Pancreas (tissue), 10 donors: ENCODE measurements at regions not wholly inside any gene's neighbourhood (a gene's known extent, or its start where the extent isn't known, plus 50 kb on each side); places are given as distances from the start of the nearest gene placed in this dataset.

Experiments used
- ATAC-seq, 4 donors: fragments of 200-7000 bp; cut with Tn5 transposase; one replicate each; pipeline versions ENCODE4 v1.8.0 to v1.9.1; 2020; ENCODE audit warnings: mild to moderate bottlenecking in 4 of 4, moderate library complexity in 4 of 4
- DNase-seq, 6 donors: peaks; one replicate each; pipeline ENCODE4 v3.0.0-alpha.2; 2020
- FAIRE-seq: peaks from 2 replicates; lab custom pipeline; 2012; peaks lifted over from hg19 to GRCh38; lab: Jason Lieb, UNC
- H3K27ac ChIP-seq, 4 donors: fragments of 200-600 bp; sonication (generic); 1 replicate in 3 of 4; 2 replicates in 1 of 4; pipeline versions ENCODE4 v1.5.0 to v1.8.0; 2020
- H3K27me3 ChIP-seq, 4 donors: fragments of 200-600 bp; one replicate each; pipeline ENCODE4 v1.8.0; 2021
- H3K36me3 ChIP-seq, 3 donors: fragments of 200-600 bp; sonication (generic) in 1 of 3; one replicate each; pipeline versions ENCODE4 v1.5.0 to v1.8.0; 2020 to 2021
- H3K4me1 ChIP-seq, 3 donors: fragments of 200-600 bp; one replicate each; pipeline ENCODE4 v1.8.0; 2021
- H3K4me3 ChIP-seq, 4 donors: fragments of 200-600 bp; sonication (generic) in 2 of 4; one replicate each; pipeline versions ENCODE4 v1.5.0 to v1.8.0; 2020 to 2021
- H3K9me3 ChIP-seq, 4 donors: fragments of 200-600 bp; one replicate each; pipeline ENCODE4 v1.8.0; 2021
- CTCF ChIP-seq, 4 donors: fragments of 200-600 bp; sonication (generic) in 3 of 4; IDR thresholded peaks; one replicate each; pipeline versions ENCODE4 v1.5.0 to v1.8.0; 2021; ENCODE audit warnings: antibody characterized with exemption in 4 of 4
- WGBS, 2 donors: extraction: QIAGEN DNeasy Blood & Tissue Kit; methylation state at CpG; one replicate each; pipeline ENCODE4 v1.1.7; 2013; 5-methylcytosine and 5-hydroxymethylcytosine counted together
- intact Hi-C, 3 donors: fragments of 100-400 bp; cut with DNase I; formaldehyde crosslinking; loops; one replicate each; pipeline versions ENCODE4 v1.11.1 to v1.14.2; 2022
- donor health status: healthy with polysubstance abuse.
- donor health status: DM: no; HTN: no; CAD: no; lungs with moderate emphysema.
- donor health status: DM: no; HTN: no; CAD: no.
- donor health status: control.
- donor health status: control.
- donor health status: Bipolar disorder and iron deficiency.
- donor health status: DM: yes; HTN: yes; CAD: no.
- donor health status: DM: no; HTN: no; CAD: no.
- donor health status: DM: no; HTN: no; CAD: no.
- donor health status: DM: yes; HTN: yes; CAD: no.

GRCh38 chr13:74866101-74866500 lies 615.9 kb downstream of the TBC1D4 start:
- DNase-seq (no peak), FAIRE-seq (no peak), ATAC-seq (no peak)
- no peaks in the 10 kb centered on the region for H3K36me3 ChIP-seq
- no peak overlapping the region for H3K27ac ChIP-seq
- no peaks in the 10 kb centered on the region for H3K27me3 ChIP-seq
- 13 to 18% methylated on average over 1 of the region's 1 CpG for WGBS, 2 donors
- TF ChIP-seq CTCF (IDR thresholded peaks at IDR 0.05), result no peak
- no peak overlapping the region for H3K4me3 ChIP-seq
- H3K9me3 ChIP-seq, result no peaks in the 10 kb centered on the region
- intact Hi-C loops, result no loop called here
- H3K4me1 ChIP-seq, result no peaks in the 10 kb centered on the region

GRCh38 chr13:74865656-74866055 lies 616.3 kb downstream of the TBC1D4 start:
- no peaks in the 10 kb centered on the region for H3K27me3 ChIP-seq
- no peaks in the 10 kb centered on the region for H3K36me3 ChIP-seq
- intact Hi-C loops, result no loop called here
- FAIRE-seq, result no peak
- no peak overlapping the region for H3K4me3 ChIP-seq
- DNase-seq, result no peak
- no peak for TF ChIP-seq CTCF (IDR thresholded peaks at IDR 0.05)
- H3K4me1 ChIP-seq, result no peaks in the 10 kb centered on the region
- ATAC-seq, result no peak
- H3K9me3 ChIP-seq, result no peaks in the 10 kb centered on the region
- no peak overlapping the region for H3K27ac ChIP-seq

- no peak for TF ChIP-seq CTCF (IDR thresholded peaks at IDR 0.05)
- FAIRE-seq (no peak), ATAC-seq (no peak), DNase-seq (no peak)
- intact Hi-C loops, result no loop called here
- H3K27me3 ChIP-seq, result no peaks in the 10 kb centered on the region
- WGBS, 2 donors, result 71 to 88% methylated on average over 1 of the region's 1 CpG
- H3K4me1 ChIP-seq, result no peaks in the 10 kb centered on the region
- peaks cover 0 to 3% (median 0%) of the 10 kb centered on the region in 4 donors for H3K9me3 ChIP-seq
- H3K36me3 ChIP-seq, result no peaks in the 10 kb centered on the region
- H3K4me3 ChIP-seq, result no peak overlapping the region
- H3K27ac ChIP-seq, result no peak overlapping the region
These were observed 621.2 kb downstream of the TBC1D4 start for GRCh38 chr13:74860789-74861188.

- no peaks in the 10 kb centered on the region for H3K9me3 ChIP-seq
- ATAC-seq, result no peak
- TF ChIP-seq CTCF (IDR thresholded peaks at IDR 0.05), result no peak
- H3K4me3 ChIP-seq, result no peak overlapping the region
- 26 to 29% methylated on average over 2 of the region's 2 CpGs for WGBS, 2 donors
- no peaks in the 10 kb centered on the region for H3K4me1 ChIP-seq
- H3K36me3 ChIP-seq, result no peaks in the 10 kb centered on the region
- no peak for DNase-seq
- no peak overlapping the region for H3K27ac ChIP-seq
- H3K27me3 ChIP-seq, result no peaks in the 10 kb centered on the region
- FAIRE-seq, result no peak
- intact Hi-C loops, result no loop called here
These were observed 631.1 kb downstream of the TBC1D4 start for GRCh38 chr13:74850893-74851292.

- Histone ChIP-seq H3K4me1 (no peaks in the 10 kb centered on the region), H3K27me3 (no peaks in the 10 kb centered on the region), H3K36me3 (no peaks in the 10 kb centered on the region), H3K9me3 (no peaks in the 10 kb centered on the region), H3K27ac (no peak overlapping the region), H3K4me3 (no peak overlapping the region)
- intact Hi-C loops, result no loop called here
- WGBS, 2 donors, result 65 to 87% methylated on average over 1 of the region's 1 CpG
- FAIRE-seq, result no peak
- ATAC-seq, result no peak
- no peak for TF ChIP-seq CTCF (IDR thresholded peaks at IDR 0.05)
- DNase-seq, result no peak
These were observed 634.0 kb downstream of the TBC1D4 start for GRCh38 chr13:74847966-74848365.
